ENCODE measurements at regions not wholly inside any gene's neighbourhood (a gene's known extent, or its start where the extent isn't known, plus 50 kb on each side); places are given as distances from the start of the nearest gene placed in this dataset.

GRCh38 chr9:91143642-91144041, 218.1 kb downstream of the AUH start:
- Histone ChIP-seq H3K23me2 (ENCODE audit: low read depth, low read length) (no peaks in the 10 kb centered on the region; the same call in 1 of the 2 replicates), H3K9ac (replicated peaks in 1 of 4; ENCODE audit: extremely low read depth in 1 of 4, low read depth in 3 of 4, low read length in 3 of 4) (no peak overlapping the region), H3K18ac (ENCODE audit: extremely low read depth, low read length) (no peak overlapping the region), H3K79me2 (ENCODE audit: control insufficient read depth in 1 of 2, insufficient read depth in 2 of 2, low read length in 2 of 2) (no peaks in the 10 kb centered on the region), H3K14ac (ENCODE audit: insufficient read length) (no peak overlapping the region), H3K79me1 (ENCODE audit: low read depth, low read length) (no peaks in the 10 kb centered on the region), H3K36me3 (ENCODE audit: control insufficient read depth in 2 of 4, insufficient read depth in 4 of 4, low read length in 3 of 4) (no peaks in the 10 kb centered on the region), H3K4me3 (ENCODE audit: extremely low read depth in 1 of 4, insufficient read depth in 2 of 4, low read depth in 3 of 4, low read length in 4 of 4) (no peak overlapping the region), H3K27ac (ENCODE audit: low read depth, low read length) (no peak overlapping the region), H2BK5ac (ENCODE audit: low read depth, low read length) (no peak overlapping the region), H2BK20ac (ENCODE audit: low read length) (no peak overlapping the region), H2AK5ac (ENCODE audit: low read depth, low read length) (no peak overlapping the region), H2BK12ac (ENCODE audit: low read depth, low read length) (no peak overlapping the region), H2BK15ac (ENCODE audit: low read length) (no peak overlapping the region), H3K4me1 (replicated peaks in 1 of 4; ENCODE audit: control insufficient read depth in 3 of 4, insufficient read depth in 4 of 4, low read length in 3 of 4) (peaks cover 0 to 13% (median 11%) of the 10 kb centered on the region in 4 experiments), H3K56ac (replicated peaks; ENCODE audit: insufficient read length, low read depth, low read length) (no peak overlapping the region), H4K20me1 (replicated peaks in 1 of 2; ENCODE audit: control insufficient read depth in 1 of 2, insufficient read depth in 2 of 2, low read length in 2 of 2) (no peaks in the 10 kb centered on the region), H3K27me3 (replicated peaks in 1 of 4; ENCODE audit: control insufficient read depth in 3 of 4, extremely low read depth in 1 of 4, insufficient read depth in 3 of 4, low read length in 3 of 4) (no peaks in the 10 kb centered on the region), H4K5ac (ENCODE audit: insufficient read length, low read depth, low read length) (no peak overlapping the region), H3K4me2 (ENCODE audit: insufficient read depth in 1 of 2, low read depth in 2 of 2, low read length in 2 of 2) (no peak overlapping the region), H2BK120ac (replicated peaks; ENCODE audit: low read depth, low read length) (no peak overlapping the region), H2AFZ (ENCODE audit: low read length) (no peak overlapping the region), H4K91ac (replicated peaks; ENCODE audit: insufficient read length, low read length) (no peak overlapping the region), H3K23ac (ENCODE audit: insufficient read length) (no peak overlapping the region), H4K8ac (ENCODE audit: extremely low read depth, insufficient read depth, low read length) (no peak overlapping the region), H3K4ac (replicated peaks; ENCODE audit: insufficient read length, low read depth, low read length) (no peak overlapping the region), H3K9me3 (ENCODE audit: insufficient read depth in 2 of 2, low read depth in 1 of 2, low read length in 1 of 2) (0 out of 4 replicates have a peak, but pooled peaks cover 2 to 3% of the 10 kb centered on the region in 2 experiments)
- POLR2A ChIA-PET (ENCODE audit: partially characterized antibody): no interaction called here
- TF ChIP-seq SP4 (IDR thresholded peaks at IDR 0.05; ENCODE audit: low read length): no peak
- TF ChIP-seq KDM1A (IDR thresholded peaks at IDR 0.05; ENCODE audit: borderline replicate concordance, low read length): no peak
- no peak for TF ChIP-seq RBBP5 (IDR thresholded peaks at IDR 0.05; ENCODE audit: borderline replicate concordance, low read depth, low read length)
- no peak for TF ChIP-seq NANOG (IDR thresholded peaks at IDR 0.05; ENCODE audit: insufficient read depth, low read depth, low read length, poor library complexity, severe bottlenecking)
- TF ChIP-seq TCF12 (IDR thresholded peaks at IDR 0.05; ENCODE audit: low read depth, low read length): no peak
- DNase-seq (ENCODE audit: low read depth in 1 of 2, low spot score in 2 of 2) (no peak), FAIRE-seq (no peak)
- CTCF ChIA-PET (ENCODE audit: partially characterized antibody): no interaction called here
- WGBS, 2 experiments (ENCODE audit: extremely low coverage in 1 of 2, insufficient coverage in 1 of 2, insufficient read length in 1 of 2, insufficient replicate concordance in 2 of 2, low coverage in 1 of 2, low lambda C conversion rate in 2 of 2, missing lambda C conversion rate in 1 of 2): 98% methylated on average over 3 of the region's 3 CpGs; no CpG with 5 or more reads in 1 of the 2 experiments
